Heart right ventricle (tissue), 16 donors: ENCODE measurements at regions not wholly inside any gene's neighbourhood (a gene's known extent, or its start where the extent isn't known, plus 50 kb on each side); places are given as distances from the start of the nearest gene placed in this dataset.

Source experiments
- ATAC-seq, 8 donors: fragments of 200-7000 bp; cut with Tn5 transposase; one replicate each; pipeline ENCODE4 v1.9.1; 2020; ENCODE audit warnings: mild to moderate bottlenecking in 8 of 8, moderate library complexity in 8 of 8, moderate number of reproducible peaks in 1 of 8
- DNase-seq, 2 donors: peaks; one replicate each; pipeline ENCODE4 v3.0.0-alpha.2; 2020
- H3K27ac ChIP-seq, 10 donors: fragments of 200-600 bp; sonication (generic) in 2 of 10; one replicate each; pipeline versions ENCODE4 v1.5.0 to v1.8.0; 2020 to 2022; ENCODE audit warnings: mild to moderate bottlenecking in 3 of 10
- H3K27me3 ChIP-seq, 7 donors: fragments of 200-600 bp; one replicate each; pipeline ENCODE4 v1.8.0; 2021 to 2022; ENCODE audit warnings: mild to moderate bottlenecking in 2 of 7
- H3K36me3 ChIP-seq, 9 donors: fragments of 200-600 bp; sonication (generic) in 1 of 9; one replicate each; pipeline versions ENCODE4 v1.5.0 to v1.8.0; 2020 to 2022; ENCODE audit warnings: mild to moderate bottlenecking in 2 of 9
- H3K4me1 ChIP-seq, 9 donors: fragments of 200-600 bp; sonication (generic) in 1 of 9; one replicate each; pipeline versions ENCODE4 v1.5.0 to v1.8.0; 2020 to 2022; ENCODE audit warnings: mild to moderate bottlenecking in 4 of 9
- H3K4me3 ChIP-seq, 10 donors: fragments of 200-600 bp; sonication (generic) in 2 of 10; one replicate each; pipeline versions ENCODE4 v1.5.0 to v1.8.0; 2020 to 2022; ENCODE audit warnings: mild to moderate bottlenecking in 7 of 10, moderate library complexity in 2 of 10
- H3K9me3 ChIP-seq, 11 donors: fragments of 200-600 bp in 10 of 11; sonication (generic) in 2 of 11; one replicate each; pipeline versions ENCODE4 v1.5.0 to v1.8.0; 2013 to 2022; ENCODE audit warnings: mild to moderate bottlenecking in 2 of 11, control low read depth in 1 of 11, moderate library complexity in 1 of 11
- CTCF ChIP-seq, 9 donors: fragments of 200-600 bp; sonication (generic) in 2 of 9; IDR thresholded peaks; one replicate each; pipeline versions ENCODE4 v1.5.0 to v1.8.0; 2021 to 2022; ENCODE audit warnings: antibody characterized with exemption in 9 of 9, mild to moderate bottlenecking in 5 of 9, moderate library complexity in 1 of 9
- WGBS, 2 donors: extraction: QIAGEN DNeasy Blood & Tissue Kit; methylation state at CpG; one replicate each; pipeline ENCODE4 v1.1.7; 2013; ENCODE audit warnings: inconsistent platforms in 1 of 2; 5-methylcytosine and 5-hydroxymethylcytosine counted together
- intact Hi-C, 10 donors: fragments of 100-400 bp; cut with DNase I; formaldehyde crosslinking; loops; one replicate each; pipeline versions ENCODE4 v1.11.1 to v1.14.2; 2022
- donor health status: Arrhythmogenic right ventricular cardiomyopathy.
- donor health status: ischemic (EF 13 %, LVEDD 7.1; RV severe dilation, severe dysfunction).
- donor health status: healthy with polysubstance abuse.
- donor health status: DM: no; HTN: yes; CAD: no.
- donor health status: DM: no; HTN: no; CAD: no.
- donor health status: ischemic (EF 25% LVEDD 6.9; RV normal size, moderate dysfunction).
- donor health status: ischemic (EF 25% LVEDD 5.7; RV mildly dilated, moderate dysfunction).
- donor health status: healthy.
- donor health status: DM: yes; HTN: yes; CAD: no.
- donor health status: Ischemic cardiomyopathy.
- donor health status: ischemic (EF 35%, LVEDD 5.7; RV mildly dilated, moderate dysfunction).
- donor health status: nonischemic (EF 11% LVEDD 7.7; RV severe dilation, severe dysfunction).
- donor health status: DM: yes; HTN: yes; CAD: no.
- donor health status: PGD.
- donor health status: ischemic (EF 29% LVEDD 5.4; RV normal size, mild dysfunction).
- donor health status: nonischemic (EF 23%, LVEDD 6.1; RV moderate dilation, normal function).

- TF ChIP-seq CTCF (IDR thresholded peaks at IDR 0.05) = no peak
- Histone ChIP-seq H3K4me3 (no peak overlapping the region), H3K36me3 (no peaks in the 10 kb centered on the region), H3K4me1 (no peaks in the 10 kb centered on the region), H3K27ac (no peak overlapping the region), H3K9me3 (peaks cover 0 to 6% (median 0%) of the 10 kb centered on the region in 11 donors), H3K27me3 (no peaks in the 10 kb centered on the region)
- WGBS, 2 donors = 70% methylated on average over 6 of the region's 6 CpGs
- DNase-seq (no peak), ATAC-seq (no peak)
- intact Hi-C loops = no loop called here
Measured at GRCh38 chr4:10866666-10867065, 182.1 kb upstream of the CLNK start.

GRCh38 chr4:10861036-10861435 is 176.5 kb upstream of the CLNK start:
- ATAC-seq (no peak), DNase-seq (no peak)
- Histone ChIP-seq H3K4me3 (no peak overlapping the region), H3K4me1 (no peaks in the 10 kb centered on the region), H3K36me3 (no peaks in the 10 kb centered on the region), H3K9me3 (peaks cover 0 to 23% (median 0%) of the 10 kb centered on the region in 11 donors), H3K27me3 (no peaks in the 10 kb centered on the region), H3K27ac (no peak overlapping the region)
- TF ChIP-seq CTCF (IDR thresholded peaks at IDR 0.05) = no peak
- intact Hi-C loops = no loop called here
- 40 to 53% methylated on average over 3 of the region's 3 CpGs for WGBS, 2 donors

- H3K27me3 ChIP-seq = peaks cover 0 to 13% (median 0%) of the 10 kb centered on the region in 7 donors
- H3K4me3 ChIP-seq = no peak overlapping the region
- DNase-seq (no peak), ATAC-seq (peak in 1 of 8 donors; percentile 71)
- H3K9me3 ChIP-seq = peaks cover 0 to 23% (median 0%) of the 10 kb centered on the region in 11 donors
- no peaks in the 10 kb centered on the region for H3K4me1 ChIP-seq
- intact Hi-C loops = no loop called here
- H3K27ac ChIP-seq = no peak overlapping the region
- TF ChIP-seq CTCF (IDR thresholded peaks at IDR 0.05) = no peak
- H3K36me3 ChIP-seq = no peaks in the 10 kb centered on the region
Measured at GRCh38 chr4:10856271-10856782, 171.8 kb upstream of the CLNK start.

GRCh38 chr4:10853196-10853595 is 168.6 kb upstream of the CLNK start:
- Histone ChIP-seq H3K27ac (no peak overlapping the region), H3K9me3 (peaks cover 0 to 18% (median 0%) of the 10 kb centered on the region in 11 donors), H3K4me1 (no peaks in the 10 kb centered on the region), H3K36me3 (no peaks in the 10 kb centered on the region), H3K4me3 (no peak overlapping the region), H3K27me3 (peaks cover 0 to 13% (median 0%) of the 10 kb centered on the region in 7 donors)
- DNase-seq (no peak), ATAC-seq (no peak)
- 77% methylated on average over 2 of the region's 2 CpGs for WGBS, 2 donors
- intact Hi-C loops = no loop called here
- no peak for TF ChIP-seq CTCF (IDR thresholded peaks at IDR 0.05)
